K562 (cell line): ENCODE measurements at regions not wholly inside any gene's neighbourhood (a gene's known extent, or its start where the extent isn't known, plus 50 kb on each side); places are given as distances from the start of the nearest gene placed in this dataset.

Source experiments
- ETS2 ChIP-seq: IDR thresholded peaks from 2 replicates; pipeline ENCODE4 v1.6.1; 2016; ENCODE audit warnings: borderline replicate concordance, missing genetic modification characterization, mild to moderate bottlenecking, moderate library complexity, missing compliant biosample characterization; ENCODE audit not compliant: poor library complexity, severe bottlenecking
- JUND ChIP-seq, 2 experiments: IDR thresholded peaks; 2 replicates in 1 of 2; 3 replicates in 1 of 2; pipeline ENCODE4 v1.6.1; 2011; ENCODE audit warnings: borderline replicate concordance in 2 of 2, low read depth in 2 of 2, low read length in 2 of 2, improper control_type of control experiment in 1 of 2, missing biosample characterization in 1 of 2, missing genetic modification characterization in 1 of 2, missing genetic modification reagents in 1 of 2
- MGA ChIP-seq: fragments of 450-650 bp; IDR thresholded peaks from 2 replicates; pipeline ENCODE4 v1.6.1; 2016; ENCODE audit warnings: mild to moderate bottlenecking, moderate library complexity
- SP1 ChIP-seq: sonication (generic); formaldehyde crosslinking; IDR thresholded peaks from 2 replicates; pipeline ENCODE4 v1.8.1; 2022; ENCODE audit warnings: mild to moderate bottlenecking, missing genetic modification reagents
- ZFP91 ChIP-seq: sonication (generic); formaldehyde crosslinking; IDR thresholded peaks from 2 replicates; pipeline ENCODE4 v1.8.0; 2022; ENCODE audit warnings: mild to moderate bottlenecking, missing genetic modification reagents
- ZNF280A ChIP-seq: fragments of 450-650 bp; IDR thresholded peaks from 2 replicates; pipeline ENCODE4 v1.6.1; 2018; ENCODE audit warnings: mild to moderate bottlenecking, low read depth; ENCODE audit not compliant: partially characterized antibody
- ZNF592 ChIP-seq: fragments of 450-650 bp; IDR thresholded peaks from 2 replicates; pipeline ENCODE4 v1.6.1; 2017; ENCODE audit warnings: antibody characterized with exemption, mild to moderate bottlenecking

GRCh38 chr12:4153343-4153892 lies 120.1 kb upstream of the CCND2 start (continued):
- TF ChIP-seq ZNF592 (peak; percentile 75), JUND (IDR thresholded peaks at IDR 0.05; ENCODE audit: borderline replicate concordance, low read depth, low read length) (peak; percentile 78), JUND (tag; IDR thresholded peaks at IDR 0.05; ENCODE audit: borderline replicate concordance, low read depth, low read length) (peak; percentile 64; the same call in 1 of the 3 replicates), ETS2 (tag) (no peak), ZFP91 (CRISPR knock-in tag) (no peak), SP1 (CRISPR knock-in tag) (no peak), ZNF280A (no peak), MGA (no peak)
